ENCODE measurements at regions not wholly inside any gene's neighbourhood (a gene's known extent, or its start where the extent isn't known, plus 50 kb on each side); places are given as distances from the start of the nearest gene placed in this dataset.

DNA sequence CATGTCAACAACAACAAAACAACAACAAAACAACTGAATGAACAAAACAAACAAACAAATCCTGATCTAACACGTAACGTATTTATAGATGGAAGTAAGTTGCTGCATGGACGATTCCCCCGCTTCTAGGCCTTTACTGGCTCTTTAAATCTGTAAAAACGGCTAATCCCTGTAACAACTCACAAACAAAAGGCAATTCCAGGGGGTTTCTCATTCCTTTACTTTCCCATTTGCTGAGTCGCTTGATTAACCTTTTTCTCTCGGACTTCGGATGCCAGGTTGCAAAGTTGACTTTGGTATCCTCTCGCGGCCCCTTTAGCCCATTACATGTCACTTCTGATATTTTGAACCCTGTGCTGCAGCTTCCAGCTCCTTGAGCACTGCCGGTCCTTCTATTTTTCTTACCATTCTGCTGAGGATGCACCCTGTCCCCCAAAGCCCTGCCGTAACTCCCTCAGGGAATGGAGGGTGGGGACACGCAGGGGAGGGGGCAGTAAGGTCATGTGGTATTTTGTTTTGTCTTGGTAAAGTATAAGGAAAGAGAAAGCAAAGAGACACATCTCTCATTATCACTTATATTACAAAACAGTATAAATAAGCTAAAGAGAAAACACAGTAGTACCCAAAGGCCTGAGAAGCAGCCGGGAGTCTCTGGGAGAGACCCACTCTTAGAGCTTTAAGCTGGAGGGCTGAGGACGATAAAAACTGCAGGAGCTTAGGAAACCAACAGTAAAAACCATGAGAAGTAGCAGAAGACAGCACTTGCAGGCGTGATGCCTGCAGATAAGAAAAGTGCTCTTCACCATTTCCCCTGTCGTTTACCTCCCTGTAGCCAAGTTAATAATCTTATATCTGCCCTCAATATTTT, 457.8 kb upstream of the ZNF717 start:
- Histone ChIP-seq H2BK5ac (ENCODE audit: low read depth, low read length, poor library complexity, severe bottlenecking) (no peak overlapping the region), H3K27ac (ENCODE audit: low read length, poor library complexity, severe bottlenecking) (no peak overlapping the region), H3K18ac (ENCODE audit: low read depth in 1 of 2, low read length in 2 of 2) (no peak overlapping the region), H3K23ac (ENCODE audit: low read length in 2 of 2) (no peak overlapping the region), H3K9me3 (ENCODE audit: control insufficient read depth, low read length) (no peaks in the 10 kb centered on the region), H3K4me3 (ENCODE audit: insufficient read depth in 1 of 2, low read depth in 1 of 2, low read length in 2 of 2) (no peak overlapping the region), H3K79me1 (replicated peaks; ENCODE audit: low read length, poor library complexity, severe bottlenecking) (no peaks in the 10 kb centered on the region), H3K4me2 (ENCODE audit: low read length, poor library complexity, severe bottlenecking) (no peak overlapping the region), H2BK12ac (ENCODE audit: low read length in 2 of 2) (no peak overlapping the region), H4K91ac (ENCODE audit: low read length) (no peak overlapping the region), H3K36me3 (ENCODE audit: control insufficient read depth in 1 of 2, insufficient read depth in 2 of 2, low read depth in 1 of 2, low read length in 2 of 2) (no peaks in the 10 kb centered on the region), H2AFZ (ENCODE audit: low read depth, low read length) (no peak overlapping the region), H2BK120ac (ENCODE audit: low read depth, low read length) (no peak overlapping the region), H3K9ac (ENCODE audit: low read length) (no peak overlapping the region), H3K4me1 (ENCODE audit: control insufficient read depth, insufficient read depth, low read depth, low read length) (no peaks in the 10 kb centered on the region), H4K8ac (ENCODE audit: low read length) (no peak overlapping the region), H3K14ac (ENCODE audit: low read length in 2 of 2) (no peak overlapping the region), H2AK5ac (ENCODE audit: low read length, severe bottlenecking) (no peak overlapping the region), H3K4ac (ENCODE audit: low read depth in 1 of 2, low read length in 2 of 2) (no peak overlapping the region), H3K27me3 (ENCODE audit: control insufficient read depth in 1 of 2, insufficient read depth in 1 of 2, low read length in 2 of 2) (no peaks in the 10 kb centered on the region), H2BK15ac (ENCODE audit: low read depth, poor library complexity, severe bottlenecking) (no peak overlapping the region)
- 86% methylated on average over 16 of the region's 17 CpGs for WGBS
- no peak for DNase-seq

DNA sequence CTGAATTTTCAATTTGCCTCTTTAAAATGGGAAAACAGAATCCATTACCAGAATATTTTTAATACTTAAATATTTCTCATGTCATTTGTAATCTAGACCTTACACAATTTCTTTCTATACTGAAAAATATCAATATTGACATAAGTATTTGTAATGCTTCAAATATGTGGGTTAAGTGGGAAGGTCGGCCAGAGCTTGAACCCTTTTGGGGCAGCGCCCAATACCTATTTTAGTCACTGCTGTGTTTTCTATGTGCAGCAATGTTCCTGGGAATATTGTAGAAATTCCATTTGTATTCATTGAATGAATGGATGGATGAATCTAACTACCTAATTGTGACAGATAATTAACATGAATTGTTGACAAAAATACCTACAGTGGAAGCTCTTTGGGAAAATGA, 459.7 kb upstream of the ZNF717 start:
- Histone ChIP-seq H3K9ac (ENCODE audit: low read length) (no peak overlapping the region), H2BK5ac (ENCODE audit: low read depth, low read length, poor library complexity, severe bottlenecking) (no peak overlapping the region), H2AK5ac (ENCODE audit: low read length, severe bottlenecking) (no peak overlapping the region), H3K4me1 (ENCODE audit: control insufficient read depth, insufficient read depth, low read depth, low read length) (no peaks in the 10 kb centered on the region), H3K18ac (ENCODE audit: low read depth in 1 of 2, low read length in 2 of 2) (no peak overlapping the region), H3K79me1 (replicated peaks; ENCODE audit: low read length, poor library complexity, severe bottlenecking) (no peaks in the 10 kb centered on the region), H3K27ac (ENCODE audit: low read length, poor library complexity, severe bottlenecking) (no peak overlapping the region), H3K9me3 (ENCODE audit: control insufficient read depth, low read length) (no peaks in the 10 kb centered on the region), H4K91ac (ENCODE audit: low read length) (no peak overlapping the region), H2BK12ac (ENCODE audit: low read length in 2 of 2) (no peak overlapping the region), H3K23ac (ENCODE audit: low read length in 2 of 2) (no peak overlapping the region), H2BK15ac (ENCODE audit: low read depth, poor library complexity, severe bottlenecking) (no peak overlapping the region), H2BK120ac (ENCODE audit: low read depth, low read length) (no peak overlapping the region), H2AFZ (ENCODE audit: low read depth, low read length) (no peak overlapping the region), H3K27me3 (ENCODE audit: control insufficient read depth in 1 of 2, insufficient read depth in 1 of 2, low read length in 2 of 2) (no peaks in the 10 kb centered on the region), H3K36me3 (ENCODE audit: control insufficient read depth in 1 of 2, insufficient read depth in 2 of 2, low read depth in 1 of 2, low read length in 2 of 2) (no peaks in the 10 kb centered on the region), H3K14ac (ENCODE audit: low read length in 2 of 2) (no peak overlapping the region), H3K4me3 (ENCODE audit: insufficient read depth in 1 of 2, low read depth in 1 of 2, low read length in 2 of 2) (no peak overlapping the region), H3K4me2 (ENCODE audit: low read length, poor library complexity, severe bottlenecking) (no peak overlapping the region), H4K8ac (ENCODE audit: low read length) (no peak overlapping the region), H3K4ac (ENCODE audit: low read depth in 1 of 2, low read length in 2 of 2) (no peak overlapping the region)
- WGBS = 95% methylated on average over 2 of the region's 2 CpGs
- no peak for DNase-seq

DNA sequence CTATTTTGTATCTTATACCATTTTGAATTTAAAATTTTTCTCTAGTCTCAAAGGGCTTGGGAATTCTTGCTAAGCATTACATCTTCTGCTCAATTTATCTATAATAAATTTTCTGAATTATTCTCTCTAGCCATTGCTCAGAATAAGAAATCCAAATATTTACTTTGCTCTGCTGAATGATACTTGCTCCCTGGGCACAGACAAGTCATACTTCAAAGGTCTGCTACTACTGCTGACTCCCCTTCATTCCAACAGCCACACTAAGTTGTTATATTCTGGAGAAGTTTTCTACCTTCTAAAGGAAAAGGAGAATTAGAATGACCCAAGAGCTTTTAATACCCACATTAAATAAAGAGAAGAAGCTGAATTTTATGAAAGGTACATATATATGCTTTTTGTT, 460.3 kb upstream of the ZNF717 start:
- H4K8ac ChIP-seq (ENCODE audit: low read length) = no peak overlapping the region
- no peaks in the 10 kb centered on the region for H3K36me3 ChIP-seq (ENCODE audit: control insufficient read depth in 1 of 2, insufficient read depth in 2 of 2, low read depth in 1 of 2, low read length in 2 of 2)
- H2BK5ac ChIP-seq (ENCODE audit: low read depth, low read length, poor library complexity, severe bottlenecking) = no peak overlapping the region
- H3K18ac ChIP-seq (ENCODE audit: low read depth in 1 of 2, low read length in 2 of 2) = no peak overlapping the region
- no peaks in the 10 kb centered on the region for H3K9me3 ChIP-seq (ENCODE audit: control insufficient read depth, low read length)
- H3K4ac ChIP-seq (ENCODE audit: low read depth in 1 of 2, low read length in 2 of 2) = no peak overlapping the region
- no peaks in the 10 kb centered on the region for H3K4me1 ChIP-seq (ENCODE audit: control insufficient read depth, insufficient read depth, low read depth, low read length)
- H2AFZ ChIP-seq (ENCODE audit: low read depth, low read length) = no peak overlapping the region
- no peak overlapping the region for H3K23ac ChIP-seq (ENCODE audit: low read length in 2 of 2)
- no peak overlapping the region for H3K14ac ChIP-seq (ENCODE audit: low read length in 2 of 2)
- no peak overlapping the region for H2BK15ac ChIP-seq (ENCODE audit: low read depth, poor library complexity, severe bottlenecking)
- H2BK120ac ChIP-seq (ENCODE audit: low read depth, low read length) = no peak overlapping the region
- no peak overlapping the region for H3K9ac ChIP-seq (ENCODE audit: low read length)
- H3K4me2 ChIP-seq (ENCODE audit: low read length, poor library complexity, severe bottlenecking) = no peak overlapping the region
- H2AK5ac ChIP-seq (ENCODE audit: low read length, severe bottlenecking) = no peak overlapping the region
- H3K27ac ChIP-seq (ENCODE audit: low read length, poor library complexity, severe bottlenecking) = no peak overlapping the region
- no peak overlapping the region for H3K4me3 ChIP-seq (ENCODE audit: insufficient read depth in 1 of 2, low read depth in 1 of 2, low read length in 2 of 2)
- H3K27me3 ChIP-seq (ENCODE audit: control insufficient read depth in 1 of 2, insufficient read depth in 1 of 2, low read length in 2 of 2) = no peaks in the 10 kb centered on the region
- no peak overlapping the region for H2BK12ac ChIP-seq (ENCODE audit: low read length in 2 of 2)
- DNase-seq = no peak
- H4K91ac ChIP-seq (ENCODE audit: low read length) = no peak overlapping the region
- no peaks in the 10 kb centered on the region for H3K79me1 ChIP-seq (replicated peaks; ENCODE audit: low read length, poor library complexity, severe bottlenecking)

DNA sequence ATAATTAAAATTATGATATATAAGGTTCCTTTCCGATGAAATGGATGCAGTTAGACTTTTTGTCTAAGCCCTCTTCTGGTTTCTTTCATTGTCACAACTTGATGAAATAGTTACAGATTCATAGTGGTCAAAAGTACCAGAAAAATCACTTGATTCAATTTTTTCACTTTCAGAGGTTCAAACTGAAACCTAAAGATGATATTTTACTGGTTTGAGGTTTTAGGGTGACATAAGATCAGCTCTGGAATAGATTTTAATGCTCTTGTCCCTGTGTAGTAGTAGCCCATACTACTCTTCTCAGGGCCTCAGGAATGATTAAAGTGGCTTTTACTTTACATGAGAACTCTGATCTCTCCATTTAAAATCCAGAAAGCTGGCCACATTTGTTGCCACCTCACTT, 479.1 kb upstream of the ZNF717 start:
- H3K4me1 ChIP-seq (ENCODE audit: control insufficient read depth, insufficient read depth, low read depth, low read length) = no peaks in the 10 kb centered on the region
- WGBS = no CpG with 5 or more reads among the region's 1 CpG
- H3K27ac ChIP-seq (ENCODE audit: low read length, poor library complexity, severe bottlenecking) = no peak overlapping the region
- no peaks in the 10 kb centered on the region for H3K36me3 ChIP-seq (ENCODE audit: control insufficient read depth in 1 of 2, insufficient read depth in 2 of 2, low read depth in 1 of 2, low read length in 2 of 2)
- DNase-seq = no peak
- H2BK5ac ChIP-seq (ENCODE audit: low read depth, low read length, poor library complexity, severe bottlenecking) = no peak overlapping the region
- H3K79me1 ChIP-seq (replicated peaks; ENCODE audit: low read length, poor library complexity, severe bottlenecking) = no peaks in the 10 kb centered on the region
- H3K27me3 ChIP-seq (ENCODE audit: control insufficient read depth in 1 of 2, insufficient read depth in 1 of 2, low read length in 2 of 2) = no peaks in the 10 kb centered on the region
- H2BK120ac ChIP-seq (ENCODE audit: low read depth, low read length) = no peak overlapping the region
- no peak overlapping the region for H3K4me3 ChIP-seq (ENCODE audit: insufficient read depth in 1 of 2, low read depth in 1 of 2, low read length in 2 of 2)
- no peak overlapping the region for H2BK15ac ChIP-seq (ENCODE audit: low read depth, poor library complexity, severe bottlenecking)
- H4K91ac ChIP-seq (ENCODE audit: low read length) = no peak overlapping the region
- no peak overlapping the region for H4K8ac ChIP-seq (ENCODE audit: low read length)
- H3K9ac ChIP-seq (ENCODE audit: low read length) = no peak overlapping the region
- no peak overlapping the region for H3K4ac ChIP-seq (ENCODE audit: low read depth in 1 of 2, low read length in 2 of 2)
- no peak overlapping the region for H3K14ac ChIP-seq (ENCODE audit: low read length in 2 of 2)
- no peaks in the 10 kb centered on the region for H3K9me3 ChIP-seq (ENCODE audit: control insufficient read depth, low read length)
- H3K4me2 ChIP-seq (ENCODE audit: low read length, poor library complexity, severe bottlenecking) = no peak overlapping the region
- no peak overlapping the region for H2AFZ ChIP-seq (ENCODE audit: low read depth, low read length)
- H3K18ac ChIP-seq (ENCODE audit: low read depth in 1 of 2, low read length in 2 of 2) = no peak overlapping the region
- no peak overlapping the region for H2AK5ac ChIP-seq (ENCODE audit: low read length, severe bottlenecking)
- H2BK12ac ChIP-seq (ENCODE audit: low read length in 2 of 2) = no peak overlapping the region
- no peak overlapping the region for H3K23ac ChIP-seq (ENCODE audit: low read length in 2 of 2)

All from mesenchymal stem cell (in vitro differentiated cells and primary cell).